ENCODE measurements at regions not wholly inside any gene's neighbourhood (a gene's known extent, or its start where the extent isn't known, plus 50 kb on each side); places are given as distances from the start of the nearest gene placed in this dataset.

DNA sequence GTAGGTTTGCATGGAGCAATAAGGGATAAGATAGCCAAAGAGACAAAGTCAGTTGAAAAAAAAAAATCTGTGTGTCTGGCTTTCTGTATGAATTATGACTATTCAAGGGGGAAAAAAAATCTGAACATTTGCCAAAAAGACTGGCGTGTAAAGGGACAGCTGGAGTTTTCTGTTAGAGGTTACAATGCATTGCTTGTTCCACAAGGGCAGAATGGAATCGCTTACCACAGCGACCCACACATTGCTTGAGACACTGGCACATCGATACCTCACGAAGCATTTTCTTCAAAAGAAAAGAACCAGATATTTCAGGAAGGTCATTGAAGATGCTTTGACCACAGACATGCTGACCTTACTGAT is 327.8 kb downstream of the TMEM167A start:
- ChIA-PET POLR2A (ENCODE audit: low non-redundant PET) (no interaction called here), CTCF (no interaction called here)
- TF ChIP-seq, protein P1, sequence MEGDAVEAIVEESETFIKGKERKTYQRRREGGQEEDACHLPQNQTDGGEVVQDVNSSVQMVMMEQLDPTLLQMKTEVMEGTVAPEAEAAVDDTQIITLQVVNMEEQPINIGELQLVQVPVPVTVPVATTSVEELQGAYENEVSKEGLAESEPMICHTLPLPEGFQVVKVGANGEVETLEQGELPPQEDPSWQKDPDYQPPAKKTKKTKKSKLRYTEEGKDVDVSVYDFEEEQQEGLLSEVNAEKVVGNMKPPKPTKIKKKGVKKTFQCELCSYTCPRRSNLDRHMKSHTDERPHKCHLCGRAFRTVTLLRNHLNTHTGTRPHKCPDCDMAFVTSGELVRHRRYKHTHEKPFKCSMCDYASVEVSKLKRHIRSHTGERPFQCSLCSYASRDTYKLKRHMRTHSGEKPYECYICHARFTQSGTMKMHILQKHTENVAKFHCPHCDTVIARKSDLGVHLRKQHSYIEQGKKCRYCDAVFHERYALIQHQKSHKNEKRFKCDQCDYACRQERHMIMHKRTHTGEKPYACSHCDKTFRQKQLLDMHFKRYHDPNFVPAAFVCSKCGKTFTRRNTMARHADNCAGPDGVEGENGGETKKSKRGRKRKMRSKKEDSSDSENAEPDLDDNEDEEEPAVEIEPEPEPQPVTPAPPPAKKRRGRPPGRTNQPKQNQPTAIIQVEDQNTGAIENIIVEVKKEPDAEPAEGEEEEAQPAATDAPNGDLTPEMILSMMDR (conservative IDR thresholded peaks at IDR 0.05; ENCODE audit: low read depth): no peak
- no peak for DNase-seq (ENCODE audit: low spot score)
- no peak overlapping the region for H3K27ac ChIP-seq

DNA sequence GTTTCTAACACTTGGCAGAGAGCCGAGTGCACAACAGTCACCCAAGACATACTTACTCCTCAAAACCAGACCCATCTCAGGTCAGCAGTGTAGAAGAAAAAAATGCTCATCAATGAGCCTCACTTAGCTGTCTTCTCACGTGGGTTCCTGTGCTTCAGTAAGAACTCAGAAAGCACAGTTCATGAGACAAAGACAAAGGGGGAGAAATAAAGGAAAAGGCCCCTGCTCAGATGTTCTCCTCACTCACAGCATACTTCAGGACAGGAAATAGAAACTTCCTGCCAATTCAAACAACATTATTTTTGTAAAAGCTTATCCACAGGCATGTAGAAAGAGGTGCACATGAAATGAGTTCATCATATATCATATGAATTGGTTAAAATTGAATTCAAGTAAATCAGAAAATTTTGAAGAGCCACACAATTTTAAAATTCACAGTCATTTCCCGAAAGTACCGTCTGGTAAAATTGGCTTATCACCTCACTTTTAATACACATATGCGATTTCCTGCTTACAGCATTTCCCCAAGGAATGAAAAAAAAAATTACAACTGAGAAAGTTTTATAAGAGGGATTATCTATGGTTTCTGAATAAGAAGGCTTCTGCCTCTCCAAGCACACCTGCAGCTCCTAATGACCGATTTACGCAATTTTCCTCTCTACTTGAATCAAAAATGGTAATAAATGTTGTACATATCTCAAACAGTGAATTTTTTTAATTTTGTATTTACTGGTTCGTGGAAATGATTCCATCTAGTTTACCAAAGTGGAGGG is 328.3 kb downstream of the TMEM167A start:
- POLR2A ChIA-PET (ENCODE audit: low non-redundant PET): no interaction called here
- CTCF ChIA-PET: interaction anchor here (0.6 kb wide), 1 partner anchor 55 kb away, joined by 3 read pairs; no protein-coding TSS in a partner anchor
- TF ChIP-seq, protein P1 (conservative IDR thresholded peaks at IDR 0.05; ENCODE audit: low read depth): no peak
- H3K27ac ChIP-seq: no peak overlapping the region
- no peak for DNase-seq (ENCODE audit: low spot score)

DNA sequence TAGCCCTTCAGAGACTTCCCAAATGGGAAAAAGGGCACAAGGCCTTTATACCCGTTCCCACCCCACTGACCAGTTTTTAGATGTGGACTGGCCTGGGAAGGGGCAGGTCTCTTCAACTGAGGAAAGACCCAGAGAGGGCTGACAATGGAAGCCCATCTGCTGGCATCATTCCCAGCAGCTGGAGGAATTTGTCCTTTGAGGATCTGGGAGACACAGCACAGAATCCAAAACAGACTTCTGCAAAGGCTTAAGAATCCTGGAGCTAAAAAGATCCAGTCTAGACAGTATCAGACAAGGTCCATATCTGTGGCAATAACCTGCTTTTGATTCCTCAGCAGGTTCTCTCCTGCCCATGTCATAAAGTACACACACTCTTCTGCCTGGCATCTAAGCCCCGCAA is 329.2 kb downstream of the TMEM167A start:
- CTCF ChIA-PET: interaction anchor here (0.6 kb wide), 1 partner anchor 54 kb away, joined by 3 read pairs; no protein-coding TSS in a partner anchor

DNA sequence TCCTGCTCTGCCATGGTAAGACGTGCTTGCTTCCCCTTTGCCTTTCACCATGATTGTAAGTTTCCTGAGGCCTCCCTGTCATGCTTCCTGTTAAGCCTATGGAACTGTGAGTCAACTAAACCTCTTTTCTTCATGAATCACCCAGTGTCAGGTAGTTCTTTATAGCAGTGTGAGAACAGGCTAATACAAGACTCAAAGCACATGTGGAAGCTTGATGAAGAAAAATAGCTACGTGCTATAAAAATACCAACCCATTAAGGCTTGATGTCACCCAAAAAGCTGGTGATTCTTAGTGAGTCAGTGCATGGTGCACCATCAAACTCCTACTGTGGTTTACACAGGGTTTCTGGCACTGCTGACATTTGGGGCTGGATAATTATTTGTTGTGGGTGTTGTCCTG is 332.2 kb downstream of the TMEM167A start:
- H3K27ac ChIP-seq: no peak overlapping the region
- DNase-seq (ENCODE audit: low spot score): no peak
- ChIA-PET POLR2A (ENCODE audit: low non-redundant PET) (no interaction called here), CTCF (no interaction called here)
- TF ChIP-seq, protein P1 (conservative IDR thresholded peaks at IDR 0.05; ENCODE audit: low read depth): no peak

More for the DNA sequence above, 329.2 kb downstream of the TMEM167A start:
- DNase-seq (ENCODE audit: low spot score): no peak
- POLR2A ChIA-PET (ENCODE audit: low non-redundant PET): no interaction called here
- H3K27ac ChIP-seq: no peak overlapping the region
- TF ChIP-seq, protein P1 (conservative IDR thresholded peaks at IDR 0.05; ENCODE audit: low read depth): no peak

DNA sequence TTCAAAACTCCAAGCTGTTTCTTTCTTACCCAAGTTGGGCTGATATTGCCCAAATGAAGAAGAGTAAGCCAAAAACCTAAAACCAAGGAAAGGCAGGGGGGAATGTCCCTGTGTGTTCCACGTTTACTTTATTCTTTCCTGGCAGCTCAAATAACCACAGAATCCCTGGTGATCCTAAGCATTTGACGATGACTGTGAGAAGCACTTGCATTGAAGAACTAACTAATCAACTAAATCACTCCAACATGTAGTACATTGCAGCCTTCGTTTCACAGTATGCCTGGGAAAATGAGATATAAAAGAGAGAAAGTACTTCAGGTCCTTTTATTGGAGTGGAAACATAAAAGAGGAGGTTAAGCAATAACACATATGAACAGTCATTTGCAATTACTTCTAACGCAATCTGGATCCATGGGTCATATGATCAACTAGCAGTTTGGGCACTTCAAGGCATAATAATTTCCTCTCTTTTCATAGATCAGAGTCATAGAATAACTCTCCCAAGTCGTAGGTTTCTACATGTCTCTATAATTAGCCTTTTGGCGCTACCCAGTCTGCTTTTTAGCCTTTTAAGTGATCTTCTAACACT is 338.4 kb downstream of the TMEM167A start:
- no peak for DNase-seq (ENCODE audit: low spot score)
- POLR2A ChIA-PET (ENCODE audit: low non-redundant PET): no interaction called here
- H3K27ac ChIP-seq: no peak overlapping the region
- TF ChIP-seq, protein P1 (conservative IDR thresholded peaks at IDR 0.05; ENCODE audit: low read depth): no peak
- CTCF ChIA-PET: interaction anchor here (0.6 kb wide), 1 partner anchor 926 kb away, joined by 3 read pairs; no protein-coding TSS in a partner anchor

DNA sequence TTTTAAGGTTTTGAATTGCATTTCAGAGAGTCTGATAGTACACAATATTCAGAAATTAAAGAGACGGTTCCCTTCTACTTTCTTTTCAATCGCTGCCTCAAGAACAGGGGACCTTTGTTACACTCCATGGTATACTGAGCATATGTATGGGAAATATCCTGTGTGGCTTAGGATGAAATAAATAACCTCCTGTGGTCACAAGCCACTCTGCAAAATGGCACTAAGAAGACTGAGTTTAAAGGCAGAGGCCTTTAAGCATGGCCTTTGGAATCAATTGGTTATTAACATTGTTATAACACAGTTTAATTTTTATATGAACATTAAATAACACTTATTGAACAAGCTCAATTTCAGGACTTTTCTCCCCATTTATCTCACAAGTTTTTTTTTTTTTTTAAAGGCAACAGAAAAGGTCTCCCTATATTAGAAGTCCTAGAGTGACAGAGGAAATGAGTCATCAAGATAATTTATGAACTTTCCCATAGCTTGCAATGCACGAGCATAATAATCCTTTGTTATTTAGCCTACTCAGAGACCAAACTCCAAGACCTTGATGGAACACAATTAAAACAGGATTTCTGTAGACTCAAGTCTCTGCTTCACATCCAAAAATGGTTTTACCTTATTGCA is 341.9 kb downstream of the TMEM167A start:
- ChIA-PET CTCF (interaction anchor here (0.6 kb wide), 1 partner anchor 396 kb away, joined by 4 read pairs; no protein-coding TSS in a partner anchor), POLR2A (ENCODE audit: low non-redundant PET) (interaction anchor here (0.6 to 0.7 kb wide), 2 partner anchors 60 to 387 kb away, joined by 3 to 6 read pairs; no protein-coding TSS in a partner anchor)
- TF ChIP-seq, protein P1 (conservative IDR thresholded peaks at IDR 0.05; ENCODE audit: low read depth): no peak
- H3K27ac ChIP-seq: no peak overlapping the region
- DNase-seq (ENCODE audit: low spot score): peak; percentile 69
